ENCODE measurements at regions not wholly inside any gene's neighbourhood (a gene's known extent, or its start where the extent isn't known, plus 50 kb on each side); places are given as distances from the start of the nearest gene placed in this dataset.

DNA sequence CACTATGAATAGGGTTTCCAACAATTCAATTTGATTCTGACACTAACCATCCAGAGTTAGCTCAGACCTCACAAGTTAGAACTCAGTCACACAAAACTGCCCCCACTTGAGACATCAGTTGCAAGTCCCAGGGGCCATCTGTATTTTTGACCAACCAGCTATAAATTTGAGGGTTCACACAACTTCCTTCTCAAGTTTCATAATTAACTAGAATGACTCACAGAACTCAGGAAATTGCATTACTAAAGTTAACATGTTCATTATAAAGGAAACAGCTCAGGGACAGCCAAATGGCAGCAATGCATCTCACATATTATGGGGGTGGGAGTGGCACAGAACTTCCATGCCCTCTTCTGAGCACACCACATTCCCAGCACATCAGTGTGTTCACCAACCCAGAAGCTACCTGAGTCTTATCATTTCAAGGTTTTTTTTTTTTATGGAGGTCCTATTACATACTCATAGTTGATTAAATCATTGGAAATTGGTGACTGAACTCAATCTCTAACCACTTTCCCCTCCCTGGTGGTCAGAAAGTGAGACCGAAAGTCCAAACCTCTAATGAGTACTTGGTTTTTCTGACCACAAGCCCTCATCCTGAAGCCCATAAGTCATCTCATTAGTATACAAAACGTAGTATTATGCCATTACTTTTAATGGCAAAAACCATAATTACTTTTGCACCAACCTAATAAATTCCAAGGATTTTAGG is 1721.5 kb upstream of the SEL1L start:
- DNase-seq (no peak), ATAC-seq (no peak)
- TF ChIP-seq, protein P1, sequence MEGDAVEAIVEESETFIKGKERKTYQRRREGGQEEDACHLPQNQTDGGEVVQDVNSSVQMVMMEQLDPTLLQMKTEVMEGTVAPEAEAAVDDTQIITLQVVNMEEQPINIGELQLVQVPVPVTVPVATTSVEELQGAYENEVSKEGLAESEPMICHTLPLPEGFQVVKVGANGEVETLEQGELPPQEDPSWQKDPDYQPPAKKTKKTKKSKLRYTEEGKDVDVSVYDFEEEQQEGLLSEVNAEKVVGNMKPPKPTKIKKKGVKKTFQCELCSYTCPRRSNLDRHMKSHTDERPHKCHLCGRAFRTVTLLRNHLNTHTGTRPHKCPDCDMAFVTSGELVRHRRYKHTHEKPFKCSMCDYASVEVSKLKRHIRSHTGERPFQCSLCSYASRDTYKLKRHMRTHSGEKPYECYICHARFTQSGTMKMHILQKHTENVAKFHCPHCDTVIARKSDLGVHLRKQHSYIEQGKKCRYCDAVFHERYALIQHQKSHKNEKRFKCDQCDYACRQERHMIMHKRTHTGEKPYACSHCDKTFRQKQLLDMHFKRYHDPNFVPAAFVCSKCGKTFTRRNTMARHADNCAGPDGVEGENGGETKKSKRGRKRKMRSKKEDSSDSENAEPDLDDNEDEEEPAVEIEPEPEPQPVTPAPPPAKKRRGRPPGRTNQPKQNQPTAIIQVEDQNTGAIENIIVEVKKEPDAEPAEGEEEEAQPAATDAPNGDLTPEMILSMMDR (IDR thresholded peaks at IDR 0.05) = no peak
- Mint-ChIP-seq H3K4me1 (no peaks in the 10 kb centered on the region), H3K9me3 (peaks cover 5 to 13% of the 10 kb centered on the region in 2 donors), H3K27me3 (ENCODE audit: low read depth in 2 of 2) (no peaks in the 10 kb centered on the region), H3K4me3 (no peak overlapping the region), H3K27ac (no peak overlapping the region), H3K36me3 (no peaks in the 10 kb centered on the region)
- Histone ChIP-seq H3K27ac (ENCODE audit: low read length) (no peak overlapping the region), H3K36me3 (ENCODE audit: control insufficient read depth, insufficient read depth, low read length) (no peaks in the 10 kb centered on the region), H3K9me3 (ENCODE audit: control insufficient read depth, insufficient read depth, low read length) (no peaks in the 10 kb centered on the region), H3K4me1 (ENCODE audit: control insufficient read depth, insufficient read depth, low read length) (no peaks in the 10 kb centered on the region), H3K27me3 (ENCODE audit: control insufficient read depth, insufficient read depth, low read length) (no peaks in the 10 kb centered on the region), H3K4me3 (ENCODE audit: low read length) (no peak overlapping the region)
- intact Hi-C loops (cut with micrococcal nuclease) = no loop called here
- WGBS (ENCODE audit: insufficient coverage) = 71% methylated on average over 2 of the region's 2 CpGs

DNA sequence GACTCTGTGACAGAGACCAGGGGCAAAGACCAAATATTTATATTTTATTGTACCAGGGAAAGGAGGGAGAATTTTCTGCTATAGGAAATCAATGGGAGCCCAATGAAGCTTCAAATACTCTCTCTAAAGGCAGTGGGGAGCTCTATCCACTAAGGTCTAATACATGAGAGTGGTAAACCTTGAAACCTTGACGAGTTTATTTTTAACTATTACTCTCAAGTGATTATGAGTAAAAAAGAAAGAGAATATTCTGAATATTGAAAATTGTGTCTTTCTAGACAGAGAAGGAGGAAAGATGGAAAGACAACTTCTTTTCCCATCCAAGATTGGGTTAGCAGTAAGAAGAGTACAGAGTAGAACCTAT is 1722.1 kb upstream of the SEL1L start:
- TF ChIP-seq, protein P1 (IDR thresholded peaks at IDR 0.05) = no peak
- no CpG with 5 or more reads among the region's 1 CpG for whole genome bisulfite sequencing (ENCODE audit: insufficient coverage)
- Mint-ChIP-seq H3K36me3 (no peaks in the 10 kb centered on the region), H3K4me1 (no peaks in the 10 kb centered on the region), H3K4me3 (no peak overlapping the region), H3K9me3 (peaks cover 6 to 13% of the 10 kb centered on the region in 2 donors), H3K27me3 (ENCODE audit: low read depth in 2 of 2) (no peaks in the 10 kb centered on the region), H3K27ac (no peak overlapping the region)
- Histone ChIP-seq H3K27me3 (ENCODE audit: control insufficient read depth, insufficient read depth, low read length) (no peaks in the 10 kb centered on the region), H3K4me3 (ENCODE audit: low read length) (no peak overlapping the region), H3K27ac (ENCODE audit: low read length) (no peak overlapping the region), H3K4me1 (ENCODE audit: control insufficient read depth, insufficient read depth, low read length) (no peaks in the 10 kb centered on the region), H3K9me3 (ENCODE audit: control insufficient read depth, insufficient read depth, low read length) (no peaks in the 10 kb centered on the region), H3K36me3 (ENCODE audit: control insufficient read depth, insufficient read depth, low read length) (no peaks in the 10 kb centered on the region)
- no peak for DNase-seq
- intact Hi-C loops (cut with micrococcal nuclease) = no loop called here
- no peak for ATAC-seq

DNA sequence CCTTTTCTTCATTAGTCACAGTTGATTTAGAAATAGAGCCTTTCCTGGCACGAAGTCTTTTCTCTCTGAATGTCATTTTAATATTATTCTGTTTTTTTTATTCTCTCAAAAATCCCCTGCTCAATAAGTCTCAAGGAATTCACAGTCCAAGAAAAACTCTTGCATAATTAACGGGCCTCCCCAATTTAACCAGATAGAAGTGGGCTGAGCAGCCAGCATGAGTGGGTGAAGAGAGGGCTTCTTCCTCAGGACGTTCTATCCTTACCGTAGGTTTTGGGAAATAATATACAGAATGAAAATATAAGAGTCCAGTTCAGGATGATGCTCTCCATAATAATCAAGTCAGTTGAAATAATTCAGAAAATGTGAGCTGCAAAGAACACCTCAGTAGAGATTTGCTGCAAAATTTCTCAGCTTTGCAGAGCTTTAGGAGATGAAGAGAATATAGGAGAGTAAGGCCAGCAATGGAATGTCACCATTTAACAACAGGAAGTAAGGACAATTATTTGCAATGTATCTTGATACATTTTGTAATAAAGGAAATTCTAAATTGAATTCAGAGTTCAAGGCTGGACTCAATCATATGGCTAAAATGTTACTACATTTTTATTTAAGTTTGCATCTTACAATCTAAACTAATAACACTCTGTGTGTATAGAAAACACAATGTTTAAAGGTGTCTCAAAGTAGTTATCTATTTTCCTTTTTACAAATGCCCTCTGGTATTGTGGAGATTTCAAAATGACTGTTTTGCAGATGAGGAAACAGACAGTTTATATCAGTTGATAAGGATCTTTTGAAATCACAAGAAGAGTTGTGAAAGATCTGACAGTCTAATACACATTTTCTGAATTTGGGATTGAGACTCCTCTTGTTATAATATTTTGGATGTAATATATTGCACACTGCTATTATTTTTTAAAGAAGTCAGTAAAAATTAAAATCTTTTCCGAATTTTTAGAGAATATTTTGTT is 1724.1 kb upstream of the SEL1L start:
- no peaks in the 10 kb centered on the region for H3K27me3 Mint-ChIP-seq (ENCODE audit: low read depth in 2 of 2)
- intact Hi-C loops (cut with micrococcal nuclease) = no loop called here
- ATAC-seq = no peak

More for the DNA sequence above, 1724.1 kb upstream of the SEL1L start:
- no peak overlapping the region for H3K27ac Mint-ChIP-seq
- no peak overlapping the region for H3K27ac ChIP-seq (ENCODE audit: low read length)
- H3K4me3 ChIP-seq (ENCODE audit: low read length) = no peak overlapping the region
- peaks cover 9% of the 10 kb centered on the region for H3K36me3 Mint-ChIP-seq
- H3K4me1 Mint-ChIP-seq = no peaks in the 10 kb centered on the region
- H3K4me1 ChIP-seq (ENCODE audit: control insufficient read depth, insufficient read depth, low read length) = no peaks in the 10 kb centered on the region
- no peaks in the 10 kb centered on the region for H3K27me3 ChIP-seq (ENCODE audit: control insufficient read depth, insufficient read depth, low read length)
- DNase-seq = no peak
- TF ChIP-seq, protein P1 (IDR thresholded peaks at IDR 0.05) = no peak
- H3K36me3 ChIP-seq (ENCODE audit: control insufficient read depth, insufficient read depth, low read length) = no peaks in the 10 kb centered on the region
- H3K4me3 Mint-ChIP-seq = no peak overlapping the region
- H3K9me3 ChIP-seq (ENCODE audit: control insufficient read depth, insufficient read depth, low read length) = no peaks in the 10 kb centered on the region
- peaks cover 12 to 18% of the 10 kb centered on the region in 2 donors for H3K9me3 Mint-ChIP-seq
- WGBS (ENCODE audit: insufficient coverage) = 80% methylated on average over 1 of the region's 5 CpGs

All from natural killer cell (primary cell).